NCI-H1417 (cell line): ENCODE measurements at regions not wholly inside any gene's neighbourhood (a gene's known extent, or its start where the extent isn't known, plus 50 kb on each side); places are given as distances from the start of the nearest gene placed in this dataset.

ENCODE experiments used
- DNase-seq, 3 experiments: peaks; one replicate each; lab custom pipeline; 2025; lab: John Stamatoyannopoulos, UW

- no peak for DNase-seq
Measured at GRCh38 chr2:176388861-176389260, 119.6 kb downstream of the MTX2 start.

GRCh38 chr2:176390276-176391147 lies 121.3 kb downstream of the MTX2 start:
- DNase-seq, result no peak

- no peak for DNase-seq
Measured at GRCh38 chr2:176391148-176391419, 121.8 kb downstream of the MTX2 start.

GRCh38 chr2:176392249-176392648 lies 123.0 kb downstream of the MTX2 start:
- no peak for DNase-seq

GRCh38 chr2:176392744-176393414 lies 123.6 kb downstream of the MTX2 start:
- no peak for DNase-seq

- DNase-seq, result no peak
Measured at GRCh38 chr2:176395273-176395854, 126.1 kb downstream of the MTX2 start.

- no peak for DNase-seq
Measured at GRCh38 chr2:176398243-176399073, 129.2 kb downstream of the MTX2 start.

- DNase-seq, result no peak
Measured at GRCh38 chr2:176399074-176399598, 129.9 kb downstream of the MTX2 start.

GRCh38 chr2:176405477-176405876 lies 136.2 kb downstream of the MTX2 start:
- DNase-seq, result no peak

- DNase-seq, result no peak
Measured at GRCh38 chr2:176407706-176408105, 138.5 kb downstream of the MTX2 start.

- DNase-seq, result no peak
Measured at GRCh38 chr2:176409671-176410070, 140.4 kb downstream of the MTX2 start.

- no peak for DNase-seq
Measured at GRCh38 chr2:176412136-176412535, 142.9 kb downstream of the MTX2 start.

- DNase-seq, result no peak
Measured at GRCh38 chr2:176413786-176414185, 144.5 kb downstream of the MTX2 start.

GRCh38 chr2:176414641-176415040 lies 145.4 kb downstream of the MTX2 start:
- no peak for DNase-seq

- no peak for DNase-seq
Measured at GRCh38 chr2:176415174-176415895, 146.1 kb downstream of the MTX2 start.

- DNase-seq, result no peak
Measured at GRCh38 chr2:176415937-176416499, 146.8 kb downstream of the MTX2 start.

- no peak for DNase-seq
Measured at GRCh38 chr2:176418768-176419167, 149.5 kb downstream of the MTX2 start.

GRCh38 chr2:176419591-176420071 lies 150.4 kb downstream of the MTX2 start:
- DNase-seq, result no peak

- DNase-seq, result peak in 2 of 3 experiments; percentile 14 to 65
Measured at GRCh38 chr2:176421297-176422050, 152.2 kb downstream of the MTX2 start.

- no peak for DNase-seq
Measured at GRCh38 chr2:176423819-176424218, 154.6 kb downstream of the MTX2 start.
